GM18511 (cell line): ENCODE measurements at regions not wholly inside any gene's neighbourhood (a gene's known extent, or its start where the extent isn't known, plus 50 kb on each side); places are given as distances from the start of the nearest gene placed in this dataset.
"Not testable (repeated sequence)": the region's sequence is repeated elsewhere in the genome, so short reads cannot be mapped to it uniquely, and the experiment has no call there.

Source experiments
- ATAC-seq: cut with Tn5 transposase; IDR thresholded peaks from one replicate; pipeline ENCODE4 v1.9.1; 2021; ENCODE audit warnings: mild to moderate bottlenecking, moderate library complexity; ENCODE audit not compliant: unreplicated experiment

GRCh38 chr7:65797086-65797485 is 75.8 kb upstream of the VKORC1L1 start:
- not testable (repeated sequence) for ATAC-seq

GRCh38 chr7:65797566-65797965 is 75.3 kb upstream of the VKORC1L1 start:
- ATAC-seq, result not testable (repeated sequence)

- peak; percentile 97 for ATAC-seq
These were observed 74.5 kb upstream of the VKORC1L1 start for GRCh38 chr7:65798111-65799075.

GRCh38 chr7:65800191-65800590 is 72.7 kb upstream of the VKORC1L1 start:
- not testable (repeated sequence) for ATAC-seq

GRCh38 chr7:65800890-65801341 is 72.0 kb upstream of the VKORC1L1 start:
- ATAC-seq, result no peak

GRCh38 chr7:65804887-65805286 is 68.0 kb upstream of the VKORC1L1 start:
- ATAC-seq, result no peak

GRCh38 chr7:65807067-65807466 is 65.8 kb upstream of the VKORC1L1 start:
- not testable (repeated sequence) for ATAC-seq

GRCh38 chr7:65809259-65809981 is 63.5 kb upstream of the VKORC1L1 start:
- peak; percentile 91 for ATAC-seq

- ATAC-seq, result peak; percentile 57
These were observed 62.9 kb upstream of the VKORC1L1 start for GRCh38 chr7:65809982-65810288.

GRCh38 chr7:65812281-65812680 is 60.6 kb upstream of the VKORC1L1 start:
- ATAC-seq, result no peak

GRCh38 chr7:65814556-65815167 is 58.2 kb upstream of the VKORC1L1 start:
- ATAC-seq, result not testable (repeated sequence)

- no peak for ATAC-seq
These were observed 52.5 kb upstream of the VKORC1L1 start for GRCh38 chr7:65820287-65820950.
